Naive B cell (primary cell): ENCODE measurements at regions not wholly inside any gene's neighbourhood (a gene's known extent, or its start where the extent isn't known, plus 50 kb on each side); places are given as distances from the start of the nearest gene placed in this dataset.

ENCODE experiments used
- ATAC-seq, 2 donors: fragments of 150-1000 bp; cut with Tn5 transposase; 2 replicates each; pipeline ENCODE4 v1.10.0; 2021; ENCODE audit warnings: low read depth in 2 of 2, mild to moderate bottlenecking in 2 of 2, moderate library complexity in 2 of 2
- DNase-seq: peaks from one replicate; pipeline ENCODE4 v3.0.0; 2022
- H3K27ac Mint-ChIP-seq, 6 donors: one replicate each; pipeline ENCODE4 v1.8.0; 2020 to 2022; ENCODE audit warnings: mild to moderate bottlenecking in 6 of 6, mixed read lengths in 6 of 6, moderate library complexity in 5 of 6, inconsistent platforms in 2 of 6
- H3K27me3 Mint-ChIP-seq, 3 donors: one replicate each; pipeline ENCODE4 v1.8.0; 2021 to 2022; ENCODE audit warnings: mixed read lengths in 3 of 3, mild to moderate bottlenecking in 1 of 3
- H3K36me3 Mint-ChIP-seq, 2 donors: one replicate each; pipeline ENCODE4 v1.8.0; 2020 to 2022; ENCODE audit warnings: mixed read lengths in 2 of 2, inconsistent platforms in 1 of 2, mild to moderate bottlenecking in 1 of 2
- H3K4me1 Mint-ChIP-seq, 3 donors: one replicate each; pipeline ENCODE4 v1.8.0; 2020 to 2022; ENCODE audit warnings: mixed read lengths in 3 of 3, inconsistent platforms in 1 of 3, mild to moderate bottlenecking in 1 of 3, moderate library complexity in 1 of 3
- H3K4me3 Mint-ChIP-seq, 8 donors: one replicate each; pipeline ENCODE4 v1.8.0; 2020 to 2022; ENCODE audit warnings: mild to moderate bottlenecking in 8 of 8, mixed read lengths in 8 of 8, moderate library complexity in 8 of 8, inconsistent platforms in 2 of 8
- H3K9me3 Mint-ChIP-seq, 7 donors: one replicate each; pipeline ENCODE4 v1.8.0; 2020 to 2022; ENCODE audit warnings: mixed read lengths in 7 of 7, mild to moderate bottlenecking in 5 of 7, inconsistent platforms in 2 of 7, moderate library complexity in 1 of 7

- H3K4me3 Mint-ChIP-seq: peak overlapping the region in 1 of 8 donors; percentile 78
- peaks cover 0 to 4% (median 0%) of the 10 kb centered on the region in 7 donors for H3K9me3 Mint-ChIP-seq
- H3K4me1 Mint-ChIP-seq: peaks cover 0 to 1% (median 0%) of the 10 kb centered on the region in 3 donors
- H3K27me3 Mint-ChIP-seq: no peaks in the 10 kb centered on the region
- H3K27ac Mint-ChIP-seq: no peak overlapping the region
- ATAC-seq (no peak), DNase-seq (no peak)
- no peaks in the 10 kb centered on the region for H3K36me3 Mint-ChIP-seq
Measured at GRCh38 chr21:17435565-17436543, 77.0 kb upstream of the CXADR start.

- Mint-ChIP-seq H3K27me3 (no peaks in the 10 kb centered on the region), H3K27ac (no peak overlapping the region), H3K4me1 (peaks cover 0 to 1% (median 0%) of the 10 kb centered on the region in 3 donors), H3K36me3 (no peaks in the 10 kb centered on the region), H3K9me3 (peaks cover 0 to 4% (median 0%) of the 10 kb centered on the region in 7 donors), H3K4me3 (no peak overlapping the region)
- DNase-seq: no peak
- no peak for ATAC-seq
Measured at GRCh38 chr21:17436626-17437111, 76.2 kb upstream of the CXADR start.

GRCh38 chr21:17438635-17439034 is 74.2 kb upstream of the CXADR start:
- Mint-ChIP-seq H3K4me3 (no peak overlapping the region), H3K36me3 (no peaks in the 10 kb centered on the region), H3K9me3 (peaks cover 0 to 4% (median 0%) of the 10 kb centered on the region in 7 donors), H3K4me1 (no peaks in the 10 kb centered on the region), H3K27ac (no peak overlapping the region), H3K27me3 (no peaks in the 10 kb centered on the region)
- ATAC-seq (no peak), DNase-seq (no peak)

- Mint-ChIP-seq H3K27me3 (no peaks in the 10 kb centered on the region), H3K27ac (no peak overlapping the region), H3K4me1 (no peaks in the 10 kb centered on the region), H3K9me3 (peaks cover 0 to 4% (median 0%) of the 10 kb centered on the region in 7 donors), H3K4me3 (no peak overlapping the region), H3K36me3 (no peaks in the 10 kb centered on the region)
- ATAC-seq: no peak
- no peak for DNase-seq
Measured at GRCh38 chr21:17440969-17441368, 71.9 kb upstream of the CXADR start.

GRCh38 chr21:17441370-17441769 is 71.5 kb upstream of the CXADR start:
- Mint-ChIP-seq H3K4me1 (no peaks in the 10 kb centered on the region), H3K9me3 (peaks cover 0 to 4% (median 0%) of the 10 kb centered on the region in 7 donors), H3K36me3 (no peaks in the 10 kb centered on the region), H3K27ac (no peak overlapping the region), H3K4me3 (no peak overlapping the region), H3K27me3 (no peaks in the 10 kb centered on the region)
- DNase-seq: no peak
- no peak for ATAC-seq

GRCh38 chr21:17442165-17442564 is 70.7 kb upstream of the CXADR start:
- Mint-ChIP-seq H3K4me1 (no peaks in the 10 kb centered on the region), H3K4me3 (no peak overlapping the region), H3K27me3 (no peaks in the 10 kb centered on the region), H3K9me3 (peaks cover 0 to 4% (median 0%) of the 10 kb centered on the region in 7 donors), H3K36me3 (no peaks in the 10 kb centered on the region), H3K27ac (no peak overlapping the region)
- DNase-seq (no peak), ATAC-seq (no peak)

GRCh38 chr21:17444828-17445227 is 68.0 kb upstream of the CXADR start:
- H3K4me3 Mint-ChIP-seq: no peak overlapping the region
- DNase-seq (no peak), ATAC-seq (no peak)
- H3K9me3 Mint-ChIP-seq: peaks cover 0 to 2% (median under 1%) of the 10 kb centered on the region in 7 donors
- H3K36me3 Mint-ChIP-seq: no peaks in the 10 kb centered on the region
- H3K27ac Mint-ChIP-seq: no peak overlapping the region
- no peaks in the 10 kb centered on the region for H3K4me1 Mint-ChIP-seq
- H3K27me3 Mint-ChIP-seq: no peaks in the 10 kb centered on the region

- no peaks in the 10 kb centered on the region for H3K36me3 Mint-ChIP-seq
- no peak overlapping the region for H3K27ac Mint-ChIP-seq
- DNase-seq (no peak), ATAC-seq (no peak)
- H3K27me3 Mint-ChIP-seq: no peaks in the 10 kb centered on the region
- H3K4me3 Mint-ChIP-seq: no peak overlapping the region
- peaks cover 0 to 5% (median 0%) of the 10 kb centered on the region in 7 donors for H3K9me3 Mint-ChIP-seq
- no peaks in the 10 kb centered on the region for H3K4me1 Mint-ChIP-seq
Measured at GRCh38 chr21:17446737-17447136, 66.1 kb upstream of the CXADR start.

GRCh38 chr21:17449701-17450100 is 63.1 kb upstream of the CXADR start:
- peaks cover 0 to 5% (median 0%) of the 10 kb centered on the region in 7 donors for H3K9me3 Mint-ChIP-seq
- DNase-seq (no peak), ATAC-seq (no peak)
- no peaks in the 10 kb centered on the region for H3K36me3 Mint-ChIP-seq
- no peak overlapping the region for H3K4me3 Mint-ChIP-seq
- H3K27me3 Mint-ChIP-seq: no peaks in the 10 kb centered on the region
- H3K4me1 Mint-ChIP-seq: peaks cover 0 to 4% (median 0%) of the 10 kb centered on the region in 3 donors
- H3K27ac Mint-ChIP-seq: no peak overlapping the region

- no peak for DNase-seq
- peaks cover 0 to 5% (median 0%) of the 10 kb centered on the region in 7 donors for H3K9me3 Mint-ChIP-seq
Measured at GRCh38 chr21:17451364-17451891, 61.4 kb upstream of the CXADR start.

GRCh38 chr21:17454315-17455027 is 58.4 kb upstream of the CXADR start:
- DNase-seq (no peak), ATAC-seq (no peak)
- H3K9me3 Mint-ChIP-seq: peaks cover 0 to 5% (median 0%) of the 10 kb centered on the region in 7 donors
- peaks cover 0 to 6% (median 0%) of the 10 kb centered on the region in 3 donors for H3K4me1 Mint-ChIP-seq
- no peak overlapping the region for H3K4me3 Mint-ChIP-seq
- H3K27me3 Mint-ChIP-seq: no peaks in the 10 kb centered on the region
- H3K36me3 Mint-ChIP-seq: no peaks in the 10 kb centered on the region
- H3K27ac Mint-ChIP-seq: no peak overlapping the region

More at GRCh38 chr21:17451364-17451891, 61.4 kb upstream of the CXADR start:
- H3K4me3 Mint-ChIP-seq: no peak overlapping the region
- no peak for ATAC-seq
- no peak overlapping the region for H3K27ac Mint-ChIP-seq
- H3K27me3 Mint-ChIP-seq: no peaks in the 10 kb centered on the region
- peaks cover 0 to 6% (median 0%) of the 10 kb centered on the region in 3 donors for H3K4me1 Mint-ChIP-seq
- H3K36me3 Mint-ChIP-seq: no peaks in the 10 kb centered on the region

GRCh38 chr21:17455028-17455353 is 57.9 kb upstream of the CXADR start:
- Mint-ChIP-seq H3K36me3 (no peaks in the 10 kb centered on the region), H3K27me3 (no peaks in the 10 kb centered on the region), H3K27ac (no peak overlapping the region), H3K9me3 (peaks cover 0 to 2% (median 0%) of the 10 kb centered on the region in 7 donors), H3K4me1 (peaks cover 0 to 6% (median 0%) of the 10 kb centered on the region in 3 donors), H3K4me3 (no peak overlapping the region)
- DNase-seq (no peak), ATAC-seq (no peak)

GRCh38 chr21:17455451-17455850 is 57.4 kb upstream of the CXADR start:
- DNase-seq (no peak), ATAC-seq (no peak)
- Mint-ChIP-seq H3K4me1 (peaks cover 0 to 6% (median 0%) of the 10 kb centered on the region in 3 donors), H3K36me3 (no peaks in the 10 kb centered on the region), H3K9me3 (peaks cover 0 to 2% (median 0%) of the 10 kb centered on the region in 7 donors), H3K4me3 (no peak overlapping the region), H3K27me3 (no peaks in the 10 kb centered on the region), H3K27ac (no peak overlapping the region)
